HepG2 (cell line): ENCODE measurements at regions not wholly inside any gene's neighbourhood (a gene's known extent, or its start where the extent isn't known, plus 50 kb on each side); places are given as distances from the start of the nearest gene placed in this dataset.

Experiments
- BHLHE40 ChIP-seq: IDR thresholded peaks from 2 replicates; pipeline ENCODE4 v1.6.1; 2011; ENCODE audit warnings: low read length, improper control_type of control experiment
- CREB1 ChIP-seq, 2 experiments: fragments of 450-650 bp in 1 of 2; IDR thresholded peaks; 2 replicates each; pipeline ENCODE4 v1.6.1; 2016 to 2017; ENCODE audit warnings: control low read depth in 1 of 2, mild to moderate bottlenecking in 1 of 2, missing compliant biosample characterization in 1 of 2, missing genetic modification characterization in 1 of 2
- CTCF ChIP-seq: sonication (generic); formaldehyde crosslinking; IDR thresholded peaks from 2 replicates; pipeline ENCODE4 v1.5.0; 2020; ENCODE audit warnings: mild to moderate bottlenecking, missing genetic modification reagents, moderate library complexity
- HDAC6 ChIP-seq: fragments of 200-600 bp; sonication (generic); IDR thresholded peaks from 2 replicates; pipeline ENCODE4 v1.7.0; 2017; ENCODE audit warnings: mild to moderate bottlenecking, antibody characterized with exemption, low read length, low read depth
- SRF ChIP-seq: IDR thresholded peaks from 2 replicates; pipeline ENCODE4 v1.6.1; 2011; ENCODE audit warnings: mild to moderate bottlenecking, low read depth, low read length, moderate library complexity
- TCF12 ChIP-seq, 2 experiments: fragments of 450-650 bp in 1 of 2; sonication (generic) in 1 of 2; formaldehyde crosslinking in 1 of 2; IDR thresholded peaks; 2 replicates each; pipeline versions ENCODE4 v1.6.1 to v1.8.0; 2017 to 2022; ENCODE audit warnings: antibody characterized with exemption in 1 of 2, mild to moderate bottlenecking in 1 of 2, missing genetic modification reagents in 1 of 2, moderate library complexity in 1 of 2
- ZZZ3 ChIP-seq: sonication (generic); formaldehyde crosslinking; IDR thresholded peaks from 2 replicates; pipeline ENCODE4 v1.4.0; 2020; ENCODE audit warnings: missing genetic modification reagents, mild to moderate bottlenecking, borderline replicate concordance
- TF ChIP-seq, protein P1 (sequence below): sonication (generic); formaldehyde crosslinking; IDR thresholded peaks from 2 replicates; pipeline ENCODE4 v1.4.0; 2020; ENCODE audit warnings: missing genetic modification reagents
- TF ChIP-seq, protein P2 (sequence below), 2 experiments: IDR thresholded peaks; 2 replicates each; pipeline ENCODE4 v1.6.1; 2011 to 2012; ENCODE audit warnings: low read length in 2 of 2, borderline replicate concordance in 1 of 2, low read depth in 1 of 2, mild to moderate bottlenecking in 1 of 2, moderate library complexity in 1 of 2
- TF ChIP-seq, protein P3 (sequence below): sonication (generic); formaldehyde crosslinking; IDR thresholded peaks from 2 replicates; pipeline ENCODE4 v1.8.0; 2022; ENCODE audit warnings: missing genetic modification reagents, mild to moderate bottlenecking, moderate library complexity, borderline replicate concordance

- TF ChIP-seq CREB1 (IDR thresholded peaks at IDR 0.05) = no peak
- no peak for TF ChIP-seq CREB1 (CRISPR knock-in tag; IDR thresholded peaks at IDR 0.05)
- no peak for TF ChIP-seq BHLHE40
- TF ChIP-seq HDAC6 = no peak
- TF ChIP-seq, protein P1, sequence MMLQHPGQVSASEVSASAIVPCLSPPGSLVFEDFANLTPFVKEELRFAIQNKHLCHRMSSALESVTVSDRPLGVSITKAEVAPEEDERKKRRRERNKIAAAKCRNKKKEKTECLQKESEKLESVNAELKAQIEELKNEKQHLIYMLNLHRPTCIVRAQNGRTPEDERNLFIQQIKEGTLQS = no peak
- TF ChIP-seq, protein P2, sequence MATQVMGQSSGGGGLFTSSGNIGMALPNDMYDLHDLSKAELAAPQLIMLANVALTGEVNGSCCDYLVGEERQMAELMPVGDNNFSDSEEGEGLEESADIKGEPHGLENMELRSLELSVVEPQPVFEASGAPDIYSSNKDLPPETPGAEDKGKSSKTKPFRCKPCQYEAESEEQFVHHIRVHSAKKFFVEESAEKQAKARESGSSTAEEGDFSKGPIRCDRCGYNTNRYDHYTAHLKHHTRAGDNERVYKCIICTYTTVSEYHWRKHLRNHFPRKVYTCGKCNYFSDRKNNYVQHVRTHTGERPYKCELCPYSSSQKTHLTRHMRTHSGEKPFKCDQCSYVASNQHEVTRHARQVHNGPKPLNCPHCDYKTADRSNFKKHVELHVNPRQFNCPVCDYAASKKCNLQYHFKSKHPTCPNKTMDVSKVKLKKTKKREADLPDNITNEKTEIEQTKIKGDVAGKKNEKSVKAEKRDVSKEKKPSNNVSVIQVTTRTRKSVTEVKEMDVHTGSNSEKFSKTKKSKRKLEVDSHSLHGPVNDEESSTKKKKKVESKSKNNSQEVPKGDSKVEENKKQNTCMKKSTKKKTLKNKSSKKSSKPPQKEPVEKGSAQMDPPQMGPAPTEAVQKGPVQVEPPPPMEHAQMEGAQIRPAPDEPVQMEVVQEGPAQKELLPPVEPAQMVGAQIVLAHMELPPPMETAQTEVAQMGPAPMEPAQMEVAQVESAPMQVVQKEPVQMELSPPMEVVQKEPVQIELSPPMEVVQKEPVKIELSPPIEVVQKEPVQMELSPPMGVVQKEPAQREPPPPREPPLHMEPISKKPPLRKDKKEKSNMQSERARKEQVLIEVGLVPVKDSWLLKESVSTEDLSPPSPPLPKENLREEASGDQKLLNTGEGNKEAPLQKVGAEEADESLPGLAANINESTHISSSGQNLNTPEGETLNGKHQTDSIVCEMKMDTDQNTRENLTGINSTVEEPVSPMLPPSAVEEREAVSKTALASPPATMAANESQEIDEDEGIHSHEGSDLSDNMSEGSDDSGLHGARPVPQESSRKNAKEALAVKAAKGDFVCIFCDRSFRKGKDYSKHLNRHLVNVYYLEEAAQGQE (IDR thresholded peaks at IDR 0.05; ENCODE audit: borderline replicate concordance in 1 of 2, low read depth in 1 of 2, low read length in 2 of 2) = no peak
- TF ChIP-seq CTCF (CRISPR knock-in tag) = no peak
- no peak for TF ChIP-seq ZZZ3 (CRISPR knock-in tag)
- TF ChIP-seq SRF = no peak
- TF ChIP-seq TCF12 (IDR thresholded peaks at IDR 0.05) = no peak
- TF ChIP-seq TCF12 (CRISPR knock-in tag; IDR thresholded peaks at IDR 0.05) = no peak
- TF ChIP-seq, protein P3, sequence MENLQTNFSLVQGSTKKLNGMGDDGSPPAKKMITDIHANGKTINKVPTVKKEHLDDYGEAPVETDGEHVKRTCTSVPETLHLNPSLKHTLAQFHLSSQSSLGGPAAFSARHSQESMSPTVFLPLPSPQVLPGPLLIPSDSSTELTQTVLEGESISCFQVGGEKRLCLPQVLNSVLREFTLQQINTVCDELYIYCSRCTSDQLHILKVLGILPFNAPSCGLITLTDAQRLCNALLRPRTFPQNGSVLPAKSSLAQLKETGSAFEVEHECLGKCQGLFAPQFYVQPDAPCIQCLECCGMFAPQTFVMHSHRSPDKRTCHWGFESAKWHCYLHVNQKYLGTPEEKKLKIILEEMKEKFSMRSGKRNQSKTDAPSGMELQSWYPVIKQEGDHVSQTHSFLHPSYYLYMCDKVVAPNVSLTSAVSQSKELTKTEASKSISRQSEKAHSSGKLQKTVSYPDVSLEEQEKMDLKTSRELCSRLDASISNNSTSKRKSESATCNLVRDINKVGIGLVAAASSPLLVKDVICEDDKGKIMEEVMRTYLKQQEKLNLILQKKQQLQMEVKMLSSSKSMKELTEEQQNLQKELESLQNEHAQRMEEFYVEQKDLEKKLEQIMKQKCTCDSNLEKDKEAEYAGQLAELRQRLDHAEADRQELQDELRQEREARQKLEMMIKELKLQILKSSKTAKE (CRISPR knock-in tag) = no peak
Observed at GRCh38 chr13:50589651-50590054, 253.8 kb downstream of the DLEU7 start.
